ENCODE measurements at regions not wholly inside any gene's neighbourhood (a gene's known extent, or its start where the extent isn't known, plus 50 kb on each side); places are given as distances from the start of the nearest gene placed in this dataset.
"Not testable (repeated sequence)": the region's sequence is repeated elsewhere in the genome, so short reads cannot be mapped to it uniquely, and the experiment has no call there.

- Histone ChIP-seq H4K20me1 (ENCODE audit: insufficient read depth, poor library complexity, severe bottlenecking) (no peaks in the 10 kb centered on the region), H3K27ac (no peak overlapping the region), H3K4me1 (ENCODE audit: insufficient read depth) (no peaks in the 10 kb centered on the region), H2AFZ (no peak overlapping the region), H3K9me3 (ENCODE audit: low read depth) (no peaks in the 10 kb centered on the region), H3K79me2 (no peaks in the 10 kb centered on the region), H3K9me2 (replicated peaks; ENCODE audit: insufficient read depth) (no peaks in the 10 kb centered on the region), H3K4me2 (no peak overlapping the region), H3K4me3 (no peak overlapping the region), H3K36me3 (replicated peaks; ENCODE audit: insufficient read depth, low read depth) (no peaks in the 10 kb centered on the region), H3K27me3 (no peaks in the 10 kb centered on the region)
- TF ChIP-seq EZH2 (IDR thresholded peaks at IDR 0.05; ENCODE audit: borderline replicate concordance) (no peak), EZH2phosphoT487 (IDR thresholded peaks at IDR 0.05; ENCODE audit: low read depth, severe bottlenecking, unreplicated experiment) (no peak), CTCF (IDR thresholded peaks at IDR 0.05; ENCODE audit: poor library complexity) (no peak)
- no peak for DNase-seq (ENCODE audit: low spot score)
- WGBS (ENCODE audit: low lambda C conversion rate, missing lambda C conversion rate): 87% methylated on average over 2 of the region's 2 CpGs
These were observed 409.2 kb upstream of the SPHKAP start for GRCh38 chr2:228590681-228591080.

GRCh38 chr2:228589115-228589514, 407.6 kb upstream of the SPHKAP start:
- 72% methylated on average over 4 of the region's 4 CpGs for WGBS (ENCODE audit: low lambda C conversion rate, missing lambda C conversion rate)
- DNase-seq (ENCODE audit: low spot score): no peak
- Histone ChIP-seq H3K4me3 (no peak overlapping the region), H3K27me3 (no peaks in the 10 kb centered on the region), H3K4me2 (no peak overlapping the region), H3K79me2 (no peaks in the 10 kb centered on the region), H3K36me3 (replicated peaks; ENCODE audit: insufficient read depth, low read depth) (no peaks in the 10 kb centered on the region), H3K9me3 (ENCODE audit: low read depth) (no peaks in the 10 kb centered on the region), H2AFZ (no peak overlapping the region), H4K20me1 (ENCODE audit: insufficient read depth, poor library complexity, severe bottlenecking) (no peaks in the 10 kb centered on the region), H3K4me1 (ENCODE audit: insufficient read depth) (no peaks in the 10 kb centered on the region), H3K9me2 (replicated peaks; ENCODE audit: insufficient read depth) (no peaks in the 10 kb centered on the region), H3K27ac (no peak overlapping the region)
- no peak for TF ChIP-seq EZH2 (IDR thresholded peaks at IDR 0.05; ENCODE audit: borderline replicate concordance)
- no peak for TF ChIP-seq CTCF (IDR thresholded peaks at IDR 0.05; ENCODE audit: poor library complexity)
- no peak for TF ChIP-seq EZH2phosphoT487 (IDR thresholded peaks at IDR 0.05; ENCODE audit: low read depth, severe bottlenecking, unreplicated experiment)

GRCh38 chr2:228581731-228582130, 400.2 kb upstream of the SPHKAP start:
- Histone ChIP-seq H3K4me2 (no peak overlapping the region), H3K9me3 (ENCODE audit: low read depth) (no peaks in the 10 kb centered on the region), H3K4me1 (ENCODE audit: insufficient read depth) (no peaks in the 10 kb centered on the region), H4K20me1 (ENCODE audit: insufficient read depth, poor library complexity, severe bottlenecking) (no peaks in the 10 kb centered on the region), H2AFZ (no peak overlapping the region), H3K27me3 (no peaks in the 10 kb centered on the region), H3K27ac (no peak overlapping the region), H3K36me3 (replicated peaks; ENCODE audit: insufficient read depth, low read depth) (no peaks in the 10 kb centered on the region), H3K4me3 (no peak overlapping the region), H3K79me2 (no peaks in the 10 kb centered on the region), H3K9me2 (replicated peaks; ENCODE audit: insufficient read depth) (no peaks in the 10 kb centered on the region)
- TF ChIP-seq CTCF (IDR thresholded peaks at IDR 0.05; ENCODE audit: poor library complexity): no peak
- DNase-seq (ENCODE audit: low spot score): no peak

GRCh38 chr2:228575897-228576296, 394.4 kb upstream of the SPHKAP start:
- 69% methylated on average over 1 of the region's 1 CpG for WGBS (ENCODE audit: low lambda C conversion rate, missing lambda C conversion rate)
- H4K20me1 ChIP-seq (ENCODE audit: insufficient read depth, poor library complexity, severe bottlenecking): no peaks in the 10 kb centered on the region
- no peaks in the 10 kb centered on the region for H3K9me3 ChIP-seq (ENCODE audit: low read depth)
- H3K36me3 ChIP-seq (replicated peaks; ENCODE audit: insufficient read depth, low read depth): no peaks in the 10 kb centered on the region
- no peaks in the 10 kb centered on the region for H3K9me2 ChIP-seq (replicated peaks; ENCODE audit: insufficient read depth)
- no peak overlapping the region for H3K27ac ChIP-seq
- H2AFZ ChIP-seq: no peak overlapping the region
- H3K79me2 ChIP-seq: no peaks in the 10 kb centered on the region
- H3K4me3 ChIP-seq: no peak overlapping the region
- no peak for TF ChIP-seq CTCF (IDR thresholded peaks at IDR 0.05; ENCODE audit: poor library complexity)
- TF ChIP-seq EZH2 (IDR thresholded peaks at IDR 0.05; ENCODE audit: borderline replicate concordance): no peak
- no peak for TF ChIP-seq EZH2phosphoT487 (IDR thresholded peaks at IDR 0.05; ENCODE audit: low read depth, severe bottlenecking, unreplicated experiment)
- no peaks in the 10 kb centered on the region for H3K4me1 ChIP-seq (ENCODE audit: insufficient read depth)
- no peak overlapping the region for H3K4me2 ChIP-seq
- DNase-seq (ENCODE audit: low spot score): no peak
- H3K27me3 ChIP-seq: no peaks in the 10 kb centered on the region

- 83% methylated on average over 21 of the region's 28 CpGs for WGBS (ENCODE audit: low lambda C conversion rate, missing lambda C conversion rate)
- not testable (repeated sequence) for H3K4me3 ChIP-seq
These were observed 386.8 kb upstream of the SPHKAP start for GRCh38 chr2:228568275-228568674.

More at GRCh38 chr2:228568275-228568674, 386.8 kb upstream of the SPHKAP start:
- not testable (repeated sequence) for H3K9me3 ChIP-seq (ENCODE audit: low read depth); DNase-seq (ENCODE audit: low spot score); H3K79me2 ChIP-seq; H4K20me1 ChIP-seq (ENCODE audit: insufficient read depth, poor library complexity, severe bottlenecking); H3K9me2 ChIP-seq (replicated peaks; ENCODE audit: insufficient read depth); H3K27me3 ChIP-seq; H3K27ac ChIP-seq; H3K4me1 ChIP-seq (ENCODE audit: insufficient read depth); H3K36me3 ChIP-seq (replicated peaks; ENCODE audit: insufficient read depth, low read depth); H3K4me2 ChIP-seq; H2AFZ ChIP-seq
